Loucy (cell line): ENCODE measurements at regions not wholly inside any gene's neighbourhood (a gene's known extent, or its start where the extent isn't known, plus 50 kb on each side); places are given as distances from the start of the nearest gene placed in this dataset.

ENCODE experiments used
- CTCF ChIP-seq: fragments of 200-600 bp; sonication (generic); conservative IDR thresholded peaks from 2 replicates; pipeline ENCODE4 v1.5.1; 2014; ENCODE audit warnings: mild to moderate bottlenecking, antibody characterized with exemption, low read length
- EZH2phosphoT487 ChIP-seq: fragments of 200-600 bp; IDR thresholded peaks from 2 replicates; pipeline ENCODE4 v1.6.1; 2018; ENCODE audit warnings: antibody characterized with exemption, mild to moderate bottlenecking, moderate library complexity, borderline replicate concordance

- TF ChIP-seq CTCF (no peak), EZH2phosphoT487 (no peak)
These were observed 364.3 kb upstream of the DPH6 start for GRCh38 chr15:35910227-35910626.
